Endothelial cell (in vitro differentiated cells): ENCODE measurements at regions not wholly inside any gene's neighbourhood (a gene's known extent, or its start where the extent isn't known, plus 50 kb on each side); places are given as distances from the start of the nearest gene placed in this dataset.

Source experiments
- DNase-seq: peaks from one replicate; pipeline ENCODE4 v3.0.0; 2021; ENCODE audit warnings: low spot score
- H3K27ac Mint-ChIP-seq: one replicate; pipeline ENCODE4 v1.8.0; 2021; ENCODE audit warnings: mixed read lengths, inconsistent platforms; ENCODE audit not compliant: unreplicated experiment
- H3K27me3 Mint-ChIP-seq: one replicate; pipeline ENCODE4 v1.8.0; 2021; ENCODE audit warnings: mild to moderate bottlenecking, moderate library complexity, mixed read lengths, inconsistent platforms; ENCODE audit not compliant: unreplicated experiment
- H3K36me3 Mint-ChIP-seq: one replicate; pipeline ENCODE4 v1.8.0; 2021; ENCODE audit warnings: mild to moderate bottlenecking, low read depth, mixed read lengths, inconsistent platforms; ENCODE audit not compliant: unreplicated experiment
- H3K4me1 Mint-ChIP-seq: one replicate; pipeline ENCODE4 v1.8.0; 2021; ENCODE audit warnings: mild to moderate bottlenecking, mixed read lengths, inconsistent platforms; ENCODE audit not compliant: unreplicated experiment
- H3K4me3 Mint-ChIP-seq: one replicate; pipeline ENCODE4 v1.8.0; 2021; ENCODE audit warnings: mild to moderate bottlenecking, mixed read lengths, inconsistent platforms; ENCODE audit not compliant: unreplicated experiment
- H3K9me3 Mint-ChIP-seq: one replicate; pipeline ENCODE4 v1.8.0; 2021; ENCODE audit warnings: mixed read lengths, inconsistent platforms; ENCODE audit not compliant: unreplicated experiment
- CTCF ChIP-seq: fragments of 200-600 bp; sonication (generic); IDR thresholded peaks from one replicate; pipeline ENCODE4 v1.5.0; 2021; ENCODE audit warnings: antibody characterized with exemption; ENCODE audit not compliant: unreplicated experiment

GRCh38 chr4:123480706-123481418, 84.3 kb downstream of the SPRY1 start:
- Mint-ChIP-seq H3K36me3 (no peaks in the 10 kb centered on the region), H3K4me3 (no peak overlapping the region), H3K27ac (no peak overlapping the region), H3K4me1 (peaks cover 26% of the 10 kb centered on the region), H3K9me3 (no peaks in the 10 kb centered on the region), H3K27me3 (peaks cover 3% of the 10 kb centered on the region)
- TF ChIP-seq CTCF = no peak
- DNase-seq = no peak

DNA sequence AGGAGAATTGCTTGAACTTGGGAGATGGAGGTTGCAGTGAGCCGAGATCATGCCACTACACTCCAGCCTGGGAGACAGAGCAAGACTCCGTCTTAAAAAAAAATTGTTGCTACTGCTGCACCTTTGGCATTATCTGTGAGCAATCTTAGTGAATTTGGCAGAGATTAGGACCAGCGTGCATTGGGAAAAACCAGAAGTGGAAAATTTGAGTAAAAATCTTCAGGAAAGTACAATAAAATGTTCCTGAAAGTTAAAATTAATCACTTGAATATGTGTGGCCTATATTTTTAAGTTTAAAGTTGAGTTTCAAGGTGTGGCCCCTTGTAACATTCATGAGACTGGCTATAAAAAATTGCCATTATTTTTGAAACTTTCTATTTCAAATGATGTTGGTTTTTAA, 85.1 kb downstream of the SPRY1 start:
- Mint-ChIP-seq H3K4me3 (no peak overlapping the region), H3K27me3 (peaks cover 3% of the 10 kb centered on the region), H3K36me3 (no peaks in the 10 kb centered on the region), H3K27ac (no peak overlapping the region), H3K4me1 (peaks cover 26% of the 10 kb centered on the region), H3K9me3 (no peaks in the 10 kb centered on the region)
- DNase-seq = no peak
- no peak for TF ChIP-seq CTCF

DNA sequence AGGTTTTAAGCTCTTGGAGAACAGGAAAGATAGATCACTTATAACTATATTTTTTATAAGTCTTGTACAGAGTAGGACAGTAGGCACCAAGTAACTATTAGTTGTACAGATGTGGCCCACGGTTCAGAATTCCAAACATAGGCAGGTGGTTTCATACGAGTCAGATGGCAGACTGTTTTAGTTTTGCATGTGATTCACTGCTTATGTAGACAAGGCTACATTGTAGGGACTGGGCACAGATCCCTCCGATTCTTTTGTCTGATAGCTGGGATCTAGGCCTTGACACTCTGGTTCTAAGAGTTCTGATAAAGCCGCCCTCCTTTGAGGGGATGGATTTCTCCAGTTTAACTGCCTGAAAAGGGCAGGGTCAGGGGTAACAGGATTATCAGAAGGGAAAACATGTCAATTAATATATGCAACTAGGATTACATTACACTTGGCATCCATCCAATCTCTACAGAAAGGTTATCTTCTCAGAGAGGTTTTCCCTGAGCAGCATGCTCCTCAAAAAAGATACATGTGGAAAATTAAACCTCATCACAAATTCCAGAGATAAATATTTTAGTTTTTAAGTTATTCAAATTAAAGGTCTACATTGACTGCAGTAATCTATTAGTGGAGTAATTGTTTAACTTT, 87.8 kb downstream of the SPRY1 start:
- Mint-ChIP-seq H3K9me3 (no peaks in the 10 kb centered on the region), H3K27me3 (no peaks in the 10 kb centered on the region), H3K4me3 (no peak overlapping the region), H3K36me3 (no peaks in the 10 kb centered on the region), H3K27ac (no peak overlapping the region), H3K4me1 (peaks cover 4% of the 10 kb centered on the region)
- DNase-seq = no peak
- no peak for TF ChIP-seq CTCF

- Mint-ChIP-seq H3K4me1 (peaks cover 4% of the 10 kb centered on the region), H3K9me3 (no peaks in the 10 kb centered on the region), H3K27ac (no peak overlapping the region), H3K27me3 (no peaks in the 10 kb centered on the region), H3K36me3 (no peaks in the 10 kb centered on the region), H3K4me3 (no peak overlapping the region)
- no peak for TF ChIP-seq CTCF
- DNase-seq = no peak
These were observed 89.0 kb downstream of the SPRY1 start for GRCh38 chr4:123485601-123486000.

DNA sequence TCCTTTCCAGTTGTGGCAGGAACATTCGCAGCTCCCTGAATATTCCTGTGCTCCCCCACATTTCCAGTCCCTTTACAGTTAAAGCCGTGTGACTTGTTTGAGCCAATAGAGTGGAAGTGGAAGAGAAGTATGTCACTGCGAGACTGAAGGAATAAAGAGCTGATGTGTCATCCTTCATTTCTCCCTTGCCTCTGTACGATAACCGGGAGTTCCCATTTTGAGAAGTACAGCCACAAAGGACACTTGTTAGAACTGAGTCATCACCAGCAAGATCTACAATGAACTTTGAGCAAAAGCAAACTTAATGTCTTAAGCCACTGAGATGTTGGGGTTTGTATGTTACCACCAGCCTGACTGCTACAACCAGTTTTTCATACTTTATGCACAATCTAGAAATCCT, 92.3 kb downstream of the SPRY1 start:
- no peaks in the 10 kb centered on the region for H3K9me3 Mint-ChIP-seq
- TF ChIP-seq CTCF = no peak
- no peak overlapping the region for H3K27ac Mint-ChIP-seq
- H3K36me3 Mint-ChIP-seq = no peaks in the 10 kb centered on the region
- DNase-seq = no peak
- peaks cover 4% of the 10 kb centered on the region for H3K4me1 Mint-ChIP-seq
- H3K4me3 Mint-ChIP-seq = no peak overlapping the region
- H3K27me3 Mint-ChIP-seq = peaks cover 1% of the 10 kb centered on the region
